ENCODE measurements at regions not wholly inside any gene's neighbourhood (a gene's known extent, or its start where the extent isn't known, plus 50 kb on each side); places are given as distances from the start of the nearest gene placed in this dataset.

DNA sequence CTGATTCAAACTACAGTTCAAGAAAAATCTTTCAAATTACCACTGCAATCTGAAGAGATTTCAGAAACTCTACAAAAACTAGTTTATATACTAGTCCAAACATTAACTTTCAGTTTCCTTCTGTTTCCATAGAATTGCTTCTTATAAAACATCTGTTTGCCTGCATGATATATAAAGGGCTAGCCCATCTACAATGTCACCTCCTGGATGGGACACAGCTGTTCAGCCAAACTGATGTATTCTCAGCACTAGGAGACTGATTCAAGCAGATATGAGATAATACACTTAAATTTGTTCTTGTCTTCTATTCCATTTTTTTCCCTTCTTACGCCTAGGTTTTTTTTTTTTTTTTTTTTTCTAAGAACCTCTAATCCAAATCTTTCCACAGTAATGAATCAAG is 1569.7 kb upstream of the IGFBP7 start:
- no peak for DNase-seq

DNA sequence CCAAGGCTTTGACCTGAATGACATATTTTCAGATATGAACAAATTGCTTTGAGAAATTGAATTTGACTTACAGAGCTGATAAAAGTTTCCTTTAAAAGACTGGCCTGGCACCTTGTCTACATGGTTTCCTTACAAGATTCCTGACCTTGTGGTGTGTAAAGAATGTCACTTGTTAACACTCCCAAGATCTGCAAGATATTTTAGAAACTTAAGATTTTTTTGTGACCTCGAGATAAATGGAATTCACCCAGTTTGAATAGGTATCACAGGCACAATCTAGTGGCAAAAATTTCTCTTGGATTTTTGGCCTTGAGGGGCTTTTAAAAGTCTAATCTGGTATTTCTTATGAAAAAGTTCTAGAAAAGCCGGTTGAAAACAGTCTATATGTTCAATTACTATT is 1568.9 kb upstream of the IGFBP7 start:
- no peak for DNase-seq

- DNase-seq = no peak
These were observed 1559.6 kb upstream of the IGFBP7 start for GRCh38 chr4:58669783-58670182.

GRCh38 chr4:58665649-58666048 is 1555.5 kb upstream of the IGFBP7 start:
- no peak for DNase-seq

DNA sequence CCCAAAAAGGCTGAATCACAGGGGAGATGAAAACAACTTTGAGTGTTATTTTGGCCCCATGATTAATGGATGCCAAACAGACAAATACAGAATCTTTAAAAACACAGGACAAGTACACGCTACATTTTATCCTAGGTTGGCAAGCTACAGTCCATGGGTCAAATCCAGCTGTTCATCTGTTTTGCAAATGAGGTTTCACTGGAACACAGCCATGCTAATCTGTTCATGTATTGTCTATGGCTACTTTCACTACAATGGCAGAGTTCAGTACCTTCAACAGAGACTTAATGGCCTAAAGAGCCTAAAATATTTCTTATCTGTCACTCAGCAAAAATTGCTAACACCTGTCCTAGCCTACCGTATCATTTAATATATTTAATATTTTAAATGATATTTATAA is 1548.5 kb upstream of the IGFBP7 start:
- DNase-seq = no peak

DNA sequence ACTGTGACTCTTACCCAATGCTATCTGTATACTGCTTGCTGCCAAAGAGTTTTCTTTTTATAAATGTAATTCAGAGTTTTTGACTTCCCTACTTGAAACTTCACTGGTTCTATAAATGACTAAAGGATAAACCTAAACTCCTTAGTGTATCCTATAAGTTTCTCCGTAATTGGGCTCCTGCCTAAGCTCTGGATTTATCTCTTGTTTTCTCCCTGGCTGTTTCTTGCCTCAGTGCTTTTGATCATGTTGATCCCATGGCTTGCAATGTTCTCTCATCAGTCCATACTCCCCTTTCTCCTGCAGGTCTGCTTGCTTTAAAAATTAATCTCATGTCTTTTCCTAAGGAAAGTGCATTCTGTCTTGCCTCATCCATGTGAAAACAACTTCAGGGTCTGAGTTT is 1543.1 kb upstream of the IGFBP7 start:
- no peak for DNase-seq

- DNase-seq = no peak
These were observed 1539.0 kb upstream of the IGFBP7 start for GRCh38 chr4:58649226-58649625.

- DNase-seq = no peak
These were observed 1535.9 kb upstream of the IGFBP7 start for GRCh38 chr4:58646126-58646525.

DNA sequence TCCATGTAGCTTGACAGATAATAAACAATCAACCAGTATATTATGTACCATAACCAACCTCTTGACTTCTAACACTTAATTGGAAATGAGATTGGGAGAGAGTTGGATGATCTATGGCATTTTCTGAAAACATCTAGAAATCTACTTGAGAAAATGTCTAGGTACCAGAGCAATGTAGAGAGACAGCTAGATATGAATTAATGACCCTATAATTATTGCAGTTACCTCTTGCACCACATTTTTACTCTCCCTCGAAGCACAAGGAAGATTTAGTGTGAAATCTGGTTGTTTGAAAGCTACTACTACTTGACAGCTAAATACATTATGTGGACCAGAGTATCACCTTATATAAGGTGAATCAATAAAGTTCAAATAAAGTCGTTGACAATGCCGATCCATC is 1534.4 kb upstream of the IGFBP7 start:
- DNase-seq = no peak

GRCh38 chr4:58636381-58636780 is 1526.2 kb upstream of the IGFBP7 start:
- no peak for DNase-seq

DNA sequence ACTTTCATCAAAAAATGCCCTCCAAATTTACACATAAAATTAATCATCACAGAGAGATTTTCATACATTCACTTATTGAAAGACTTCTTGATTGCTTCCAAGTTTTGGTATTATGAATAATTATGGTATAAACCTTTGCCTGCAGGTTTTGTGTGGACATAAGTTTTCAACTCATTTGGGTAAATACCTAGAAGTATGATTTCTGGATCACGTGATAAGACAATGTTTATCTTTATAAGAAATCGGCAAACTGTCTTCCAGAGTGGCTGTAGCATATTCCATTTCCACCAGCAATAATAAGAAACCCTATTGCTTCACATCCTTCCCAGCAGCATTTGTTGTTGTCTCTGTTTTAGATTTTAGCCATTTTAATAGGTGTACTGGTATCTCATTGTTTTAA is 1507.0 kb upstream of the IGFBP7 start:
- no peak for DNase-seq

DNA sequence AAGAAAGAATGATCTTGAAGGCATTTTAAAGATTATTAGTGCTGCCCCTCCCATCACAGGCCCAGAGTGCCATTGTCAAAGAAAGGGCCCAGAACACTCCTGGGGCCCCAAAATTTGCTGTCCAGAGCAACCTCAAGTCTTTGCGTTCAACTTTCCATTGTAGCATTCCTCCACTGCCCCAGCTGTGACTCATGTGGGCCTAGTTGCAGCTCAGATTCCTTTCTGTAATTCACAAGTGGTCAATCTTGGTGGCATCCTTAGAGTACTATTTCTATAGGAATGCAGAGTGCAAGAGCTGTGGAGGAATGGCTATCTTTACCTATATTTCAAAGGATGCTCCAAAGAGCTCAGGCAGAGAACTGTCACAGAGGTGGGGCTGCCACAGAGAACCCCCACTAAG is 1500.8 kb upstream of the IGFBP7 start:
- DNase-seq = no peak

- DNase-seq = no peak
These were observed 1496.1 kb upstream of the IGFBP7 start for GRCh38 chr4:58606303-58606702.

- DNase-seq = no peak
These were observed 1493.8 kb upstream of the IGFBP7 start for GRCh38 chr4:58603951-58604350.

DNA sequence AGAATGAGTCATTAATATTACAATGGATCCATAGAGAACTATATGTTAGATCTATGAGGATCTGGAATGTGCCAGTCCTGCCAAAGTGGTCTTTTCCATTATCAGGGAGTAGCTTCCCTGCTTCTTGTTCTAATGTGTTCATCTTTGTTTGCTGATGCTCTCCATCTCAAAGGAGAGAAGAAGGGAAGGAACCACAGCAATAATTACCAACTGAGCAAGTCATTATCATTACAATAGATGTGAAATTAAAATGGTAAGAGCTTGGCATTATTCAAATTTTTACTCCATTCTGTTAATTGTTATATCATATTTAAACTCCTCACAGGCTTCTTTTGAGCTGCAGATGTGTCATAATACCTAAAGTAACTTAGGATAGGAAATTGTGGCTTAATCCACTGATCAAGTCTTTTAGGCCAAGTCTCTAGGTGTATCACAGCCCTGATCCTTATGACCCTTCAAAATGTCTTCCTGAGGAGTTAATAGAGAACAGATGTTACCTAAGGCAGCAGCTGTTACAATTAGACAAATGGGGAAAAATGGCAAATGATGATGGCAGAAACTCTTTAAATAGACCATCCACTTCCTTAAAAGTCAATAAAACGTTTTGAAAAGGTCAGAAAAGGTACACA is 1492.7 kb upstream of the IGFBP7 start:
- no peak for DNase-seq

GRCh38 chr4:58602022-58602421 is 1491.8 kb upstream of the IGFBP7 start:
- DNase-seq = no peak

GRCh38 chr4:58600290-58600689 is 1490.1 kb upstream of the IGFBP7 start:
- no peak for DNase-seq

- no peak for DNase-seq
These were observed 1480.5 kb upstream of the IGFBP7 start for GRCh38 chr4:58590722-58591121.

- no peak for DNase-seq
These were observed 1477.7 kb upstream of the IGFBP7 start for GRCh38 chr4:58587856-58588255.

DNA sequence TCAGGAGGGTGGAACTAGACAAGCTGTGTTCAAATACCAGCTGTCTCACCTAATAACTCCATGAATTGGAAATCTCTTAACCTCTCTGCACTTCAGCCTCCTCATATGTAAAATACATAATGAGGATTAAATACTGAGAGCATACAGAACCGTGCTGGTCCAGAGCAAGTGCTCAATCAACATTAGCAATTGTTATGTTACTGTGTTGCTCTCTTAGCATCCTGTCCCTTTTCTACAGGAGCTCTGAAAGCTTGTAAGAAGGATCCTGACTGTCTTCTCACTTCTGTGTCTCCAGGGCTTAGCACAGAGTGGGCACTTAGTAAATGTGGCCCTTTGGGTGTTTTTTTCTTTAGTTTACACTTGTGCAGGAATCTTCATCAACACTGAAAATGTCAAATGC is 1456.1 kb upstream of the IGFBP7 start:
- DNase-seq = no peak

GRCh38 chr4:58564695-58565475 is 1454.7 kb upstream of the IGFBP7 start:
- no peak for DNase-seq

- no peak for DNase-seq
These were observed 1451.0 kb upstream of the IGFBP7 start for GRCh38 chr4:58561170-58561569.

DNA sequence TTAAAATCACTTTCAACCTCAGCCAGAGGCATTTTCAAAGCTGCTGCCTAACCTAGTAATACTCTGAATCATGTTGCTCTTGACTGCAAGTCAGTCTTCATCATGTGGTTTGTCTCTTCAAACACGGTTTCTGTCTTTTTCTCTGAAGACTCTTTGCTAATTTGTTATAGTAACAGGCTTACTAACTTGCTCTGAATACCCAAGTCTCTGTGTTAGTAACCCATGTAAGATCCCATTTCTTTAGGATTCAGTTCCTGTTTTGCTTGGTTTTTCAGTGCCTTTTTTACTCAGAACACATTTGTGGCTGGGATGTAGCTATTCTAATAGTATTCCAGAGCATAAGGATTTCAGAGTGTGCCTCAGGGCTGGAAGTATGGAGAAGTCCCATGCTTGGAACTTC is 1450.6 kb upstream of the IGFBP7 start:
- no peak for DNase-seq

- no peak for DNase-seq
These were observed 1443.5 kb upstream of the IGFBP7 start for GRCh38 chr4:58553679-58554078.

DNA sequence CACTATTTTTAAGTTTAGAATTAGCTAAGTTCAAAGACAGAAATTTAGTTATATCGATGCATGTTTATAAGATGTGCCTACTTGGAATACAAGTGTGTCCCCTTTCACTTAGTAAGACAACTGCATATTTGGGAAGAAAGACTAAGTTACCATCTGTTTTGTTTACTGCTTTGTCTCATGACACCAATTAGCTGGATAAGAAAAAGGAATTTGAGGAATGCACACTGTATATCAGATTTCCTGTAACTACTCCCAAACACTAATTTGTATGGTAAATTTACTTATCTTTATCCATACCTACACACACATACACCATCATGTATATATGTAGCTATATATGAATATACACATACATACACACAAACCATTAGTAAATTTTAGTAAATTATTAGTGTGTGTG is 1442.8 kb upstream of the IGFBP7 start:
- DNase-seq = no peak
